Ishikawa (cell line): ENCODE measurements at regions not wholly inside any gene's neighbourhood (a gene's known extent, or its start where the extent isn't known, plus 50 kb on each side); places are given as distances from the start of the nearest gene placed in this dataset.

Experiments used
- CEBPB ChIP-seq: IDR thresholded peaks from 2 replicates; pipeline ENCODE4 v1.6.1; 2012
- CREB1 ChIP-seq: IDR thresholded peaks from 2 replicates; pipeline ENCODE4 v1.6.1; 2012; ENCODE audit warnings: low read depth
- EGR1 ChIP-seq: IDR thresholded peaks from 2 replicates; pipeline ENCODE4 v1.6.1; 2012
- EP300 ChIP-seq: IDR thresholded peaks from 2 replicates; pipeline ENCODE4 v1.6.1; 2012; ENCODE audit warnings: borderline replicate concordance
- FOXM1 ChIP-seq: IDR thresholded peaks from 2 replicates; pipeline ENCODE4 v1.6.1; 2012; ENCODE audit warnings: low read depth, borderline replicate concordance
- MAX ChIP-seq: IDR thresholded peaks from 2 replicates; pipeline ENCODE4 v1.6.1; 2012
- NFIC ChIP-seq: IDR thresholded peaks from 2 replicates; pipeline ENCODE4 v1.6.1; 2012
- RAD21 ChIP-seq: IDR thresholded peaks from 2 replicates; pipeline ENCODE4 v1.6.1; 2012; ENCODE audit warnings: low read depth
- REST ChIP-seq: IDR thresholded peaks from 2 replicates; pipeline ENCODE4 v1.6.1; 2012; ENCODE audit warnings: low read depth, mild to moderate bottlenecking
- TAF1 ChIP-seq: IDR thresholded peaks from 2 replicates; pipeline ENCODE4 v1.6.1; 2012; ENCODE audit warnings: low read depth, mild to moderate bottlenecking
- TCF12 ChIP-seq: IDR thresholded peaks from 2 replicates; pipeline ENCODE4 v1.6.1; 2012; ENCODE audit warnings: low read depth
- TEAD4 ChIP-seq: IDR thresholded peaks from 2 replicates; pipeline ENCODE4 v1.6.1; 2012
- USF1 ChIP-seq: IDR thresholded peaks from 2 replicates; pipeline ENCODE4 v1.6.1; 2012
- YY1 ChIP-seq: IDR thresholded peaks from 2 replicates; pipeline ENCODE4 v1.6.1; 2012; ENCODE audit warnings: low read depth
- ZBTB7A ChIP-seq: IDR thresholded peaks from 2 replicates; pipeline ENCODE4 v1.6.1; 2012; ENCODE audit warnings: low read depth

- TF ChIP-seq MAX (no peak), TAF1 (no peak), REST (no peak), TEAD4 (no peak)
Measured at GRCh38 chr13:76751278-76751677, 134.9 kb downstream of the KCTD12 start.

GRCh38 chr13:76750126-76750525 is 136.1 kb downstream of the KCTD12 start:
- TF ChIP-seq EP300 (no peak), YY1 (no peak), CEBPB (no peak), CREB1 (no peak), TEAD4 (no peak), USF1 (no peak), FOXM1 (no peak), ZBTB7A (no peak), REST (no peak), TAF1 (no peak)

- TF ChIP-seq CREB1: no peak
- TF ChIP-seq RAD21: no peak
- no peak for TF ChIP-seq ZBTB7A
Measured at GRCh38 chr13:76745261-76746200, 140.7 kb downstream of the KCTD12 start.

GRCh38 chr13:76741624-76742023 is 144.6 kb downstream of the KCTD12 start:
- no peak for TF ChIP-seq TCF12
- TF ChIP-seq ZBTB7A: no peak
- TF ChIP-seq USF1: no peak
- TF ChIP-seq EP300: no peak
- no peak for TF ChIP-seq TAF1
- no peak for TF ChIP-seq REST
- no peak for TF ChIP-seq EGR1
- no peak for TF ChIP-seq YY1
- no peak for TF ChIP-seq CREB1
- TF ChIP-seq RAD21: no peak
- no peak for TF ChIP-seq NFIC
- no peak for TF ChIP-seq CEBPB
- no peak for TF ChIP-seq TEAD4

- TF ChIP-seq EP300 (no peak), TEAD4 (no peak), CEBPB (no peak), YY1 (no peak), ZBTB7A (no peak), NFIC (no peak), MAX (no peak), EGR1 (no peak), RAD21 (no peak), USF1 (no peak), FOXM1 (no peak), CREB1 (no peak)
Measured at GRCh38 chr13:76741046-76741445, 145.2 kb downstream of the KCTD12 start.
